Natural killer cell (primary cell): ENCODE measurements at regions not wholly inside any gene's neighbourhood (a gene's known extent, or its start where the extent isn't known, plus 50 kb on each side); places are given as distances from the start of the nearest gene placed in this dataset.

Experiments
- ATAC-seq, 3 donors: fragments of 150-1000 bp in 2 of 3; fragments of 200-7000 bp in 1 of 3; cut with Tn5 transposase; 1 replicate in 1 of 3; 2 replicates in 2 of 3; pipeline ENCODE4 v1.10.0; 2021; ENCODE audit warnings: mild to moderate bottlenecking in 2 of 3, moderate library complexity in 2 of 3
- DNase-seq, 2 donors: peaks; one replicate each; pipeline versions ENCODE4 v3.0.0 to v3.0.0-alpha.2; 2013 to 2021; ENCODE audit warnings: mixed read lengths in 1 of 2
- H3K27ac ChIP-seq: one replicate; pipeline ENCODE4 v1.5.1; 2013; ENCODE audit warnings: mild to moderate bottlenecking, low read length
- H3K27me3 ChIP-seq: one replicate; pipeline ENCODE4 v1.6.1; 2013; ENCODE audit warnings: low read length; ENCODE audit not compliant: control insufficient read depth, insufficient read depth
- H3K36me3 ChIP-seq: one replicate; pipeline ENCODE4 v1.6.1; 2013; ENCODE audit warnings: low read length; ENCODE audit not compliant: control insufficient read depth, insufficient read depth
- H3K4me1 ChIP-seq: one replicate; pipeline ENCODE4 v1.6.1; 2013; ENCODE audit warnings: low read length; ENCODE audit not compliant: control insufficient read depth, insufficient read depth
- H3K4me3 ChIP-seq: one replicate; pipeline ENCODE4 v1.5.1; 2013; ENCODE audit warnings: low read length
- H3K9me3 ChIP-seq: one replicate; pipeline ENCODE4 v1.6.1; 2013; ENCODE audit warnings: low read length; ENCODE audit not compliant: control insufficient read depth, insufficient read depth
- H3K27ac Mint-ChIP-seq, 2 donors: one replicate each; pipeline ENCODE4 v1.8.0; 2022; ENCODE audit warnings: mild to moderate bottlenecking in 2 of 2, mixed read lengths in 2 of 2, moderate library complexity in 1 of 2
- H3K27me3 Mint-ChIP-seq, 2 donors: one replicate each; pipeline ENCODE4 v1.8.0; 2022; ENCODE audit warnings: low read depth in 2 of 2, mixed read lengths in 2 of 2
- H3K36me3 Mint-ChIP-seq: one replicate; pipeline ENCODE4 v1.8.0; 2022; ENCODE audit warnings: mixed read lengths
- H3K4me1 Mint-ChIP-seq, 2 donors: one replicate each; pipeline ENCODE4 v1.8.0; 2022; ENCODE audit warnings: mixed read lengths in 2 of 2
- H3K4me3 Mint-ChIP-seq: one replicate; pipeline ENCODE4 v1.8.0; 2022; ENCODE audit warnings: mild to moderate bottlenecking, moderate library complexity, mixed read lengths
- H3K9me3 Mint-ChIP-seq, 2 donors: one replicate each; pipeline ENCODE4 v1.8.0; 2022; ENCODE audit warnings: mixed read lengths in 2 of 2
- CTCF ChIP-seq: fragments of 200-600 bp; IDR thresholded peaks from one replicate; pipeline ENCODE4 v1.8.0; 2022; ENCODE audit warnings: antibody characterized with exemption
- WGBS: methylation state at CpG from one replicate; pipeline ENCODE4 v1.1.7; 2013; ENCODE audit warnings: missing lambda C conversion rate; ENCODE audit not compliant: insufficient coverage; 5-methylcytosine and 5-hydroxymethylcytosine counted together
- intact Hi-C: fragments of 100-400 bp; cut with micrococcal nuclease; formaldehyde crosslinking; loops from one replicate; pipeline ENCODE4 v1.14.2; 2022

- no peak for DNase-seq
- no peak for ATAC-seq
- Mint-ChIP-seq H3K27ac (no peak overlapping the region), H3K9me3 (peaks cover 1 to 5% of the 10 kb centered on the region in 2 donors), H3K4me3 (no peak overlapping the region), H3K4me1 (no peaks in the 10 kb centered on the region), H3K36me3 (peaks cover 5% of the 10 kb centered on the region), H3K27me3 (peaks cover 4 to 8% of the 10 kb centered on the region in 2 donors)
- no peak overlapping the region for H3K27ac ChIP-seq
- no peaks in the 10 kb centered on the region for H3K27me3 ChIP-seq
- TF ChIP-seq CTCF, result no peak
- no peaks in the 10 kb centered on the region for H3K9me3 ChIP-seq
- no peaks in the 10 kb centered on the region for H3K4me1 ChIP-seq
- H3K36me3 ChIP-seq, result no peaks in the 10 kb centered on the region
- 66% methylated on average over 2 of the region's 2 CpGs for WGBS
- no peak overlapping the region for H3K4me3 ChIP-seq
- intact Hi-C loops, result no loop called here
Observed at GRCh38 chr16:22979038-22979437, 165.1 kb downstream of the HS3ST2 start.

GRCh38 chr16:22977294-22977697 is 163.3 kb downstream of the HS3ST2 start:
- H3K27ac Mint-ChIP-seq, result no peak overlapping the region
- Histone ChIP-seq H3K4me3 (no peak overlapping the region), H3K4me1 (no peaks in the 10 kb centered on the region), H3K27me3 (no peaks in the 10 kb centered on the region), H3K9me3 (no peaks in the 10 kb centered on the region), H3K36me3 (no peaks in the 10 kb centered on the region), H3K27ac (no peak overlapping the region)
- no peak overlapping the region for H3K4me3 Mint-ChIP-seq
- peaks cover 4 to 21% of the 10 kb centered on the region in 2 donors for H3K27me3 Mint-ChIP-seq
- peaks cover 0 to 5% of the 10 kb centered on the region in 2 donors for H3K9me3 Mint-ChIP-seq
- H3K4me1 Mint-ChIP-seq, result no peaks in the 10 kb centered on the region
- no peak for TF ChIP-seq CTCF
- WGBS, result 40% methylated on average over 2 of the region's 4 CpGs
- DNase-seq (no peak), ATAC-seq (no peak)
- intact Hi-C loops, result no loop called here
- no peaks in the 10 kb centered on the region for H3K36me3 Mint-ChIP-seq

- Mint-ChIP-seq H3K4me3 (no peak overlapping the region), H3K27ac (no peak overlapping the region), H3K9me3 (no peaks in the 10 kb centered on the region), H3K36me3 (no peaks in the 10 kb centered on the region), H3K4me1 (no peaks in the 10 kb centered on the region), H3K27me3 (peaks cover 2 to 45% of the 10 kb centered on the region in 2 donors)
- no peak overlapping the region for H3K27ac ChIP-seq
- ATAC-seq (no peak), DNase-seq (no peak)
- TF ChIP-seq CTCF, result no peak
- H3K36me3 ChIP-seq, result no peaks in the 10 kb centered on the region
- no peaks in the 10 kb centered on the region for H3K4me1 ChIP-seq
- H3K27me3 ChIP-seq, result no peaks in the 10 kb centered on the region
- no peak overlapping the region for H3K4me3 ChIP-seq
- intact Hi-C loops, result no loop called here
- H3K9me3 ChIP-seq, result no peaks in the 10 kb centered on the region
Observed at GRCh38 chr16:22973522-22973921, 159.6 kb downstream of the HS3ST2 start.

- H3K36me3 ChIP-seq, result no peaks in the 10 kb centered on the region
- WGBS, result 86% methylated on average over 4 of the region's 5 CpGs
- no peak for TF ChIP-seq CTCF
- intact Hi-C loops, result no loop called here
- Mint-ChIP-seq H3K36me3 (no peaks in the 10 kb centered on the region), H3K4me3 (no peak overlapping the region), H3K27ac (no peak overlapping the region), H3K9me3 (no peaks in the 10 kb centered on the region), H3K27me3 (peaks cover 2 to 47% of the 10 kb centered on the region in 2 donors), H3K4me1 (no peaks in the 10 kb centered on the region)
- no peak overlapping the region for H3K27ac ChIP-seq
- H3K9me3 ChIP-seq, result no peaks in the 10 kb centered on the region
- H3K27me3 ChIP-seq, result no peaks in the 10 kb centered on the region
- ATAC-seq (no peak), DNase-seq (no peak)
- H3K4me1 ChIP-seq, result no peaks in the 10 kb centered on the region
- no peak overlapping the region for H3K4me3 ChIP-seq
Observed at GRCh38 chr16:22971346-22971924, 157.5 kb downstream of the HS3ST2 start.
